ENCODE measurements at regions not wholly inside any gene's neighbourhood (a gene's known extent, or its start where the extent isn't known, plus 50 kb on each side); places are given as distances from the start of the nearest gene placed in this dataset.

DNA sequence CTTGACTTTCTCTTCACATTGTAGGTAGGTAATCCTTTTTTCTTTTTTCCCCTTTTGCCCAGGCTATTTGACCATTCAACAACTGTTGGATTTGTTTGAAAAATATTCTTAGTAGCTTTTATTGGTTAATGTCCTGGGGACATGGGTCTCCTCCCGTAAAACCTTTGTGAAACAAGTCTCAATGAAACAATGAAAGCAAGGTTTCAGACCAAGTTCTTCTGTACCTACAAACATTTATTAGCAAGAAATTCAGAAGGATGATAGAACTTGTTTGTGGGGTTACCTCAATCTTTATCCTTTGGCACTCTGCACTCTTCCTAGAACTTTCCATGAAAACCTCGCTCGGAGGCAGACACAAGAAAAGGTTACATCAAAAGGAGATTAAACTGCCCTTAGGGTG is 190.7 kb upstream of the ANK2 start:
- H3K18ac ChIP-seq (ENCODE audit: low read length), result no peak overlapping the region
- no peak overlapping the region for H3K27ac ChIP-seq (ENCODE audit: low read depth, low read length)
- H3K23ac ChIP-seq (ENCODE audit: low read length), result no peak overlapping the region
- H4K12ac ChIP-seq (ENCODE audit: low read depth, low read length), result no peak overlapping the region
- H3K4me2 ChIP-seq (ENCODE audit: low read length), result no peak overlapping the region
- H2BK5ac ChIP-seq (ENCODE audit: low read depth, low read length, poor library complexity), result no peak overlapping the region
- H3K4ac ChIP-seq (ENCODE audit: low read depth, low read length), result no peak overlapping the region
- no peak overlapping the region for H2BK12ac ChIP-seq (ENCODE audit: low read length)
- H3K27me3 ChIP-seq (ENCODE audit: insufficient read depth, low read length), result no peaks in the 10 kb centered on the region
- H3K9ac ChIP-seq (ENCODE audit: low read length), result no peak overlapping the region
- H3K14ac ChIP-seq (ENCODE audit: low read length), result no peak overlapping the region
- WGBS (ENCODE audit: extremely low coverage, insufficient coverage, insufficient read length), result no CpG with 5 or more reads among the region's 3 CpGs
- H3K9me3 ChIP-seq (ENCODE audit: insufficient read depth, low read depth, low read length), result no peaks in the 10 kb centered on the region
- no peak overlapping the region for H2AFZ ChIP-seq (ENCODE audit: insufficient read depth, low read length, poor library complexity)
- no peak overlapping the region for H3K4me3 ChIP-seq (ENCODE audit: low read depth, low read length)
- H4K8ac ChIP-seq (ENCODE audit: low read depth, low read length), result no peak overlapping the region
- no peaks in the 10 kb centered on the region for H3K79me2 ChIP-seq (ENCODE audit: control insufficient read depth, insufficient read depth, low read length, poor library complexity)
- H2AK5ac ChIP-seq (ENCODE audit: low read length), result no peak overlapping the region
- no peaks in the 10 kb centered on the region for H3K79me1 ChIP-seq (ENCODE audit: low read length)
- H2BK120ac ChIP-seq (ENCODE audit: insufficient read depth, low read length, poor library complexity), result no peak overlapping the region
- H4K91ac ChIP-seq (ENCODE audit: low read depth, low read length), result no peak overlapping the region
- no peaks in the 10 kb centered on the region for H3K36me3 ChIP-seq (ENCODE audit: control insufficient read depth in 1 of 2, insufficient read depth in 2 of 2, low read length in 2 of 2)
- DNase-seq, result no peak
- H3K4me1 ChIP-seq (ENCODE audit: control insufficient read depth in 1 of 2, insufficient read depth in 2 of 2, low read length in 2 of 2), result no peaks in the 10 kb centered on the region

DNA sequence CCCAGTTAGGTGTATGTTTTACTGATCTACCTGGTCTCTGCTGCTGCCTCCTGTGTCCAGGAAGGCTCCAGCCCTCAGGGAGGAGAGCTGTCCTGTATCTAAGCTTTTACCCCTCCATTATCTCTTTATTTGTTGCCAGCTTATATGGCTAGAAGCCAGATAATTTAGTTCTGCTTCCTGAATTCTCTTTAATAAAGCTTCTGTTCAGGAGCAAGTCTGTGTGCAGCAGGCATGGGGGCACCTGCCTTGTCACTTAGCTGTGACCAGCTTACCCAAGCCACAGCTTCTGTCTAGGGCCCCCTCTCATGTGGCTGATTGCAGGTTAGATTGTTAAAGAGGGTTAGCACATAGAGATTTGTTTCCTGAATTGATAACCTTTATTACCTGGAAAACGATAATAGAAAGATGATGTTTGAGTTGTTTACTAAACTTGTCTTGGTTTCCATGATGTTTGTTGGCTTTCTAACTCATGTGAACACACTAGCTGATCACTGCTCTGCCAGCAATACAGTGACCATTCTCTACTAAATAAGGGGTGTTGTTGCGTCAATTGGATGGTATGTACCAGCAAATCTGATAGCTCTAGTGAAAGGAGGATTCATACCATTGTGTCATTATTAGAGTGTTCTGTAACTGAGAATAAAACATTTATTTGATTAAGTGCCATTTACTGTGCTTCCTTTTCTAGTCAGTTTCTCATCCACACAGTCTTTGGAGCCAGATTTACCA is 189.8 kb upstream of the ANK2 start:
- no peak overlapping the region for H3K27ac ChIP-seq (ENCODE audit: low read depth, low read length)
- no peak overlapping the region for H2BK5ac ChIP-seq (ENCODE audit: low read depth, low read length, poor library complexity)
- H3K4ac ChIP-seq (ENCODE audit: low read depth, low read length), result no peak overlapping the region
- no peak overlapping the region for H3K9ac ChIP-seq (ENCODE audit: low read length)
- H3K23ac ChIP-seq (ENCODE audit: low read length), result no peak overlapping the region
- H2BK120ac ChIP-seq (ENCODE audit: insufficient read depth, low read length, poor library complexity), result no peak overlapping the region
- no peaks in the 10 kb centered on the region for H3K27me3 ChIP-seq (ENCODE audit: insufficient read depth, low read length)
- H4K12ac ChIP-seq (ENCODE audit: low read depth, low read length), result no peak overlapping the region
- no peak overlapping the region for H3K18ac ChIP-seq (ENCODE audit: low read length)
- H2AFZ ChIP-seq (ENCODE audit: insufficient read depth, low read length, poor library complexity), result no peak overlapping the region
- no peak overlapping the region for H2AK5ac ChIP-seq (ENCODE audit: low read length)
- no CpG with 5 or more reads among the region's 2 CpGs for WGBS (ENCODE audit: extremely low coverage, insufficient coverage, insufficient read length)
- no peaks in the 10 kb centered on the region for H3K36me3 ChIP-seq (ENCODE audit: control insufficient read depth in 1 of 2, insufficient read depth in 2 of 2, low read length in 2 of 2)
- no peak overlapping the region for H3K14ac ChIP-seq (ENCODE audit: low read length)
- H3K79me1 ChIP-seq (ENCODE audit: low read length), result no peaks in the 10 kb centered on the region
- no peaks in the 10 kb centered on the region for H3K9me3 ChIP-seq (ENCODE audit: insufficient read depth, low read depth, low read length)
- no peak overlapping the region for H3K4me2 ChIP-seq (ENCODE audit: low read length)
- H3K4me1 ChIP-seq (ENCODE audit: control insufficient read depth in 1 of 2, insufficient read depth in 2 of 2, low read length in 2 of 2), result no peaks in the 10 kb centered on the region
- H2BK12ac ChIP-seq (ENCODE audit: low read length), result no peak overlapping the region
- no peak overlapping the region for H3K4me3 ChIP-seq (ENCODE audit: low read depth, low read length)
- H4K8ac ChIP-seq (ENCODE audit: low read depth, low read length), result no peak overlapping the region
- H4K91ac ChIP-seq (ENCODE audit: low read depth, low read length), result no peak overlapping the region
- H3K79me2 ChIP-seq (ENCODE audit: control insufficient read depth, insufficient read depth, low read length, poor library complexity), result no peaks in the 10 kb centered on the region
- DNase-seq, result no peak

DNA sequence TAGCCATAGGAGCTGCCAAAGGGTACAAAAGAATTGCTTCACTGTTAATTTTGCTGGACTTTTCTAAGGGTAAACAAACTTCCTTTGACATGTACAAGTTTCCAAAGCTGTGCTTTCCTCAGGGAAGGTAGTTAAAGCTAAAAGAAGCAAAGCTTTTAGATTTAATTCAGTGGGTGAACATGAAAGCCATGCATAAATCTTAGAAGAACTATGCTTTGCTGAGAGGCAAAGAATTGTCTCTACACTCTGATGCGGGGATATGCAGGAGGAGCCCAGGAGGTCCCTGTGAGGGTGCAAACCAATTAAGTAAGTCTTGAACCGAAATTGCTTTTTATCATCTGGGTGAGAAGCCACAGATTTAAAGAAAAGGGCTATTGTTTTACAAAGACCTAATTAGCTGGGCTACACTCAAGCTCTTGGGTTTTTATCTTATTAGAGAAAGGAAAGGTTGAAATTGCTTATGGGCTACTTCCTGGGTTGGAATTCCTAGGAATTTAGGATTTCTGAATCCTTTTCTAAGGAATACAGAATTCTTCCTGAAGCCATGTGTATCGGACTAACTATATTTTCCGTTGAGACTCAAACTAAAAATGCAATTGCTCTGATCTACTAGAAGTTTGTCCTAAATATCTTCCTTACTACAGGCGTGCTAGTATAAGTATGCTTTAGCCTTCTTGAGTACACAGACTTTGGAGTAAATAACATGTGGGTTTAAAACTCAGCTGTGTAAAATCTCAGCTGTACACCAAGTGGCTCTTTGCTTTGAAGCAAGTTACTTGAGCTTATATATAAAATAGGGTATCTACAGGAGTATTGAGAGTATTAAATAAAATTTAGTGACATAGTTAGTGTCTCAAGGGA is 188.4 kb upstream of the ANK2 start:
- H3K18ac ChIP-seq (ENCODE audit: low read length), result no peak overlapping the region
- H2BK12ac ChIP-seq (ENCODE audit: low read length), result no peak overlapping the region
- no peaks in the 10 kb centered on the region for H3K9me3 ChIP-seq (ENCODE audit: insufficient read depth, low read depth, low read length)
- no peak overlapping the region for H2AFZ ChIP-seq (ENCODE audit: insufficient read depth, low read length, poor library complexity)
- H3K23ac ChIP-seq (ENCODE audit: low read length), result no peak overlapping the region
- no peak overlapping the region for H3K4me3 ChIP-seq (ENCODE audit: low read depth, low read length)
- H4K91ac ChIP-seq (ENCODE audit: low read depth, low read length), result no peak overlapping the region
- H3K14ac ChIP-seq (ENCODE audit: low read length), result no peak overlapping the region
- no peaks in the 10 kb centered on the region for H3K79me2 ChIP-seq (ENCODE audit: control insufficient read depth, insufficient read depth, low read length, poor library complexity)
- H2BK120ac ChIP-seq (ENCODE audit: insufficient read depth, low read length, poor library complexity), result no peak overlapping the region
- no peak overlapping the region for H2AK5ac ChIP-seq (ENCODE audit: low read length)
- H3K27me3 ChIP-seq (ENCODE audit: insufficient read depth, low read length), result no peaks in the 10 kb centered on the region
- WGBS (ENCODE audit: extremely low coverage, insufficient coverage, insufficient read length), result no CpG with 5 or more reads among the region's 5 CpGs
- no peak overlapping the region for H3K9ac ChIP-seq (ENCODE audit: low read length)
- no peak for DNase-seq
- no peak overlapping the region for H2BK5ac ChIP-seq (ENCODE audit: low read depth, low read length, poor library complexity)
- H3K27ac ChIP-seq (ENCODE audit: low read depth, low read length), result no peak overlapping the region
- no peaks in the 10 kb centered on the region for H3K36me3 ChIP-seq (ENCODE audit: control insufficient read depth in 1 of 2, insufficient read depth in 2 of 2, low read length in 2 of 2)
- H4K8ac ChIP-seq (ENCODE audit: low read depth, low read length), result no peak overlapping the region
- H3K79me1 ChIP-seq (ENCODE audit: low read length), result no peaks in the 10 kb centered on the region
- no peak overlapping the region for H3K4ac ChIP-seq (ENCODE audit: low read depth, low read length)
- no peak overlapping the region for H3K4me2 ChIP-seq (ENCODE audit: low read length)
- no peak overlapping the region for H4K12ac ChIP-seq (ENCODE audit: low read depth, low read length)
- H3K4me1 ChIP-seq (ENCODE audit: control insufficient read depth in 1 of 2, insufficient read depth in 2 of 2, low read length in 2 of 2), result no peaks in the 10 kb centered on the region

DNA sequence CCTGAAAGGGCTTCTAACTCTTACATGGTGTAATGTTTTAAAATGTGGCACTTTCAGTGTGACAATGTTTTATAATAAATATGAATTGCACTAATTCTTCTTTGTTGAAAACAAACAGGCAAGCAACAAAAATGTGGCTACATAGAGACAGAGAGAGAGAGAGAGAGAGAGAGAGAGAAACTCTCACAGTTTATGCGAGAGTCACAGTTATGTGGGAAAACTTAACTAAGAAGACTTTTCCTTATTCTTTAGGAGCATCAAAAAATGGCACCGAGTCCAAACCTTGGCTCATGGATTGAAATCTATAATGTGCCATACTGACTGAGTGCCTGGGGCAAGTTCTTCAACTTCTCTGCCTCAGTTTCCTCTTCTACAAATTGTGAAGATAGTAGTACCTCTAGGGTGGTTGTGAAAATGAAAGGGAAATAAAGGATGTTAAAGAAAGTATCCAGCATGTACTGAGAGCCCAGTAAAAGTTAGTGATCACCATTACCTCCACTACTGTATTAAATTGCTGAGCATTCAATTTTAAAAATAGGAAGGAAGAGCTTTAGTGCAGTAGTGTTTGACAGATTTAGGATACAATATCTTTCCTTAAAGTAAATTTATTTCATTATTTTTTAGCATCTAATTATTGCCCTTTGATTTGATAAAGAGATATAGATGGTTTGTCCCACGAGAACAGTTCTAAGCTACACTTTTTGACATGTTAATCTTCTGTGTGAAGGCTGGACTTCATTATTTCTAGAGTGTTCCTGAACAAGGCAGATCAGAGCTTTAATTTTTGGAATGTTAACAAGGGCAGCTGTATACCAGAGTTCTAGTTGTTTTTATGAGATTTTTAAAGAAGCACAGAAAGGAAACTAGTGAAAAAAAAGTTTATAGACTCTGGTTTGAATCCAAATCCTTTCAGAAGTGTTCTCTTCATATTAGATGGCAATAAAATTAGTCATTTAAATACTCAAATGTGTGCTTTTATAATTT is 187.5 kb upstream of the ANK2 start:
- Histone ChIP-seq H3K23ac (ENCODE audit: low read length) (no peak overlapping the region), H2AFZ (ENCODE audit: insufficient read depth, low read length, poor library complexity) (no peak overlapping the region), H3K9me3 (ENCODE audit: insufficient read depth, low read depth, low read length) (no peaks in the 10 kb centered on the region)

More for the DNA sequence above, 187.5 kb upstream of the ANK2 start:
- Histone ChIP-seq H4K91ac (ENCODE audit: low read depth, low read length) (no peak overlapping the region), H2BK12ac (ENCODE audit: low read length) (no peak overlapping the region), H3K27me3 (ENCODE audit: insufficient read depth, low read length) (no peaks in the 10 kb centered on the region), H4K12ac (ENCODE audit: low read depth, low read length) (no peak overlapping the region), H2BK5ac (ENCODE audit: low read depth, low read length, poor library complexity) (no peak overlapping the region), H3K4me1 (ENCODE audit: control insufficient read depth in 1 of 2, insufficient read depth in 2 of 2, low read length in 2 of 2) (no peaks in the 10 kb centered on the region), H3K9ac (ENCODE audit: low read length) (no peak overlapping the region), H4K8ac (ENCODE audit: low read depth, low read length) (no peak overlapping the region), H2AK5ac (ENCODE audit: low read length) (no peak overlapping the region), H3K18ac (ENCODE audit: low read length) (no peak overlapping the region), H3K36me3 (ENCODE audit: control insufficient read depth in 1 of 2, insufficient read depth in 2 of 2, low read length in 2 of 2) (no peaks in the 10 kb centered on the region), H3K14ac (ENCODE audit: low read length) (no peak overlapping the region), H3K4ac (ENCODE audit: low read depth, low read length) (no peak overlapping the region), H2BK120ac (ENCODE audit: insufficient read depth, low read length, poor library complexity) (no peak overlapping the region), H3K79me1 (ENCODE audit: low read length) (no peaks in the 10 kb centered on the region), H3K27ac (ENCODE audit: low read depth, low read length) (no peak overlapping the region), H3K79me2 (ENCODE audit: control insufficient read depth, insufficient read depth, low read length, poor library complexity) (no peaks in the 10 kb centered on the region), H3K4me2 (ENCODE audit: low read length) (no peak overlapping the region), H3K4me3 (ENCODE audit: low read depth, low read length) (no peak overlapping the region)
- DNase-seq, result no peak
- no CpG with 5 or more reads among the region's 3 CpGs for WGBS (ENCODE audit: extremely low coverage, insufficient coverage, insufficient read length)

Measured in trophoblast cell (in vitro differentiated cells and primary cell).